ENCODE measurements at regions not wholly inside any gene's neighbourhood (a gene's known extent, or its start where the extent isn't known, plus 50 kb on each side); places are given as distances from the start of the nearest gene placed in this dataset.

DNA sequence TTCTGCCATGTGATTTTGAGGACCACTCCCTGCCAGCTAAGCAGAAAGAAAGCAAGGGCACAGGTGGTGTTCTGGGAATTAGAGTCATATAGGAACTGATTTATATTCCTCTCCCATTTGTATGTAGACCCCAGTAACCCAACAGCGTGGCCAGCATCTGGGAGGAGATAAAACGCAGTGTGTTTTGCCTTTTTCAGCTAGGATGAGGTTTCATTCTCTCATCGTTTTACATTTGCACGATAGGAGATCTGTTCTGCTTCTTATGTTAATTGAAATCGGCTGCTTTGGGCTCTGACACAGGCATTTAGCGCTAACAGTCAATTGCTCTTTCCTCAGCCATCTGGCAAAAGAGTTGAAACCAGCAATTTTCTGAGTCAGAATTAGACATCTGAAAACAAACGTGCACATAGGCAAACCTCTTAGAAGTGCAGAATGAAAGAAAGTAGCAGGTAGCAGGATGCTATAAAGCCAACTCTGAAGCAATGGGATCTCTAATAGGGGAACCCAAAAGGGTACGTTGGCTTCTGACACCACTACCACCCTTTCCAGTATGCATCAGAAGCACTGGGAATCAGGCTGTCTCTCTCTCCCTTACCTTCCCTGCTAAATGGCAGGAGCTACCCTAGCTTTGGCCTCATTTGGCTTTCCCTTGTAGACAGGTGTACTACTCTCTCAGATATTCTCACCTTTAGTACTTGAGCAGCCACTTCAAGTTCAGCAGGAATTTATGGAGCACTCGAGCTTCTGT, 219.1 kb downstream of the PHLDA1 start:
- no peak for TF ChIP-seq POLR2A (IDR thresholded peaks at IDR 0.05)
- TF ChIP-seq, protein P1, sequence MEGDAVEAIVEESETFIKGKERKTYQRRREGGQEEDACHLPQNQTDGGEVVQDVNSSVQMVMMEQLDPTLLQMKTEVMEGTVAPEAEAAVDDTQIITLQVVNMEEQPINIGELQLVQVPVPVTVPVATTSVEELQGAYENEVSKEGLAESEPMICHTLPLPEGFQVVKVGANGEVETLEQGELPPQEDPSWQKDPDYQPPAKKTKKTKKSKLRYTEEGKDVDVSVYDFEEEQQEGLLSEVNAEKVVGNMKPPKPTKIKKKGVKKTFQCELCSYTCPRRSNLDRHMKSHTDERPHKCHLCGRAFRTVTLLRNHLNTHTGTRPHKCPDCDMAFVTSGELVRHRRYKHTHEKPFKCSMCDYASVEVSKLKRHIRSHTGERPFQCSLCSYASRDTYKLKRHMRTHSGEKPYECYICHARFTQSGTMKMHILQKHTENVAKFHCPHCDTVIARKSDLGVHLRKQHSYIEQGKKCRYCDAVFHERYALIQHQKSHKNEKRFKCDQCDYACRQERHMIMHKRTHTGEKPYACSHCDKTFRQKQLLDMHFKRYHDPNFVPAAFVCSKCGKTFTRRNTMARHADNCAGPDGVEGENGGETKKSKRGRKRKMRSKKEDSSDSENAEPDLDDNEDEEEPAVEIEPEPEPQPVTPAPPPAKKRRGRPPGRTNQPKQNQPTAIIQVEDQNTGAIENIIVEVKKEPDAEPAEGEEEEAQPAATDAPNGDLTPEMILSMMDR (IDR thresholded peaks at IDR 0.05 in 8 of 11, conservative IDR thresholded peaks at IDR 0.05 in 3 of 11): no peak

Data from spleen (tissue), 7 donors.